IMR-90 (cell line): ENCODE measurements at regions not wholly inside any gene's neighbourhood (a gene's known extent, or its start where the extent isn't known, plus 50 kb on each side); places are given as distances from the start of the nearest gene placed in this dataset.
A peak's percentile ranks its signal among the peaks of the same experiment; 100 is the strongest.

Source experiments
- ATAC-seq: fragments of 200-7000 bp; cut with Tn5 transposase; 2 replicates; pipeline ENCODE4 v1.9.1; 2020; ENCODE audit warnings: low read depth, mild to moderate bottlenecking, moderate library complexity
- BruUV-seq: library from RNA; stranded (reverse); fragments of 400-500 nt; replicated peaks from 2 replicates; lab custom pipeline; 2021; lab: Mats Ljungman, UMichigan
- CTCF ChIA-PET: fragments of 300-600 bp; formaldehyde crosslinking; extraction: SDS; loops from one replicate; lab custom pipeline; 2021; ENCODE audit warnings: antibody characterized with exemption; lab: Yijun Ruan, JAX
- POLR2A ChIA-PET: fragments of 300-600 bp; sonication (Branson Sonifier 250); formaldehyde crosslinking; loops from one replicate; lab custom pipeline; 2022; ENCODE audit warnings: antibody characterized with exemption; ENCODE audit not compliant: unreplicated experiment; lab: Charles Lee
- DNase-seq: peaks from one replicate; pipeline ENCODE4 v3.0.0; 2013
- H2AFZ ChIP-seq: replicated peaks from 2 replicates; pipeline ENCODE3; 2013; ENCODE audit warnings: low read length, mild to moderate bottlenecking; ENCODE audit not compliant: poor library complexity
- H2AK5ac ChIP-seq: 2 replicates; pipeline ENCODE4 v1.6.1; 2013; ENCODE audit warnings: low read depth, low read length, inconsistent platforms
- H2AK9ac ChIP-seq: replicated peaks from 2 replicates; pipeline ENCODE3; 2013; ENCODE audit warnings: mild to moderate bottlenecking, low read depth, low read length, moderate library complexity; ENCODE audit not compliant: poor library complexity
- H2BK120ac ChIP-seq: 2 replicates; pipeline ENCODE4 v1.6.1; 2013; ENCODE audit warnings: low read depth, low read length, inconsistent platforms
- H2BK15ac ChIP-seq: 3 replicates; pipeline ENCODE4 v1.6.1; 2013; ENCODE audit warnings: low read depth, low read length, inconsistent platforms
- H2BK20ac ChIP-seq: 2 replicates; pipeline ENCODE4 v1.6.1; 2013; ENCODE audit warnings: low read depth, mild to moderate bottlenecking, inconsistent platforms, low read length, moderate library complexity
- H2BK5ac ChIP-seq: 2 replicates; pipeline ENCODE4 v1.6.1; 2013; ENCODE audit warnings: mild to moderate bottlenecking, low read depth, low read length, inconsistent platforms; ENCODE audit not compliant: poor library complexity, severe bottlenecking
- H3K14ac ChIP-seq: replicated peaks from 2 replicates; pipeline ENCODE4 v1.6.1; 2013; ENCODE audit warnings: low read depth, low read length, inconsistent platforms
- H3K18ac ChIP-seq: 2 replicates; pipeline ENCODE4 v1.6.1; 2013; ENCODE audit warnings: low read depth, low read length, control low read depth
- H3K23ac ChIP-seq: 2 replicates; pipeline ENCODE4 v1.6.1; 2013; ENCODE audit warnings: low read depth, low read length, inconsistent platforms
- H3K27ac ChIP-seq: 2 replicates; pipeline ENCODE4 v1.5.1; 2013; ENCODE audit warnings: mild to moderate bottlenecking, control low read depth, low read length; ENCODE audit not compliant: insufficient read depth
- H3K27me3 ChIP-seq: 2 replicates; pipeline ENCODE4 v1.6.1; 2013; ENCODE audit warnings: low read length; ENCODE audit not compliant: control insufficient read depth, insufficient read depth
- H3K36me3 ChIP-seq: 2 replicates; pipeline ENCODE4 v1.6.1; 2013; ENCODE audit warnings: low read length, mixed read lengths; ENCODE audit not compliant: control insufficient read depth, insufficient read depth
- H3K4ac ChIP-seq: 2 replicates; pipeline ENCODE4 v1.6.1; 2013; ENCODE audit warnings: low read depth, low read length, inconsistent platforms
- H3K4me1 ChIP-seq: 2 replicates; pipeline ENCODE4 v1.6.1; 2013; ENCODE audit warnings: low read length, mixed read lengths; ENCODE audit not compliant: control insufficient read depth, insufficient read depth
- H3K4me2 ChIP-seq: 2 replicates; pipeline ENCODE4 v1.6.1; 2013; ENCODE audit warnings: low read depth, mild to moderate bottlenecking, control low read depth, low read length, moderate library complexity
- H3K4me3 ChIP-seq: 2 replicates; pipeline ENCODE4 v1.5.1; 2013; ENCODE audit warnings: low read depth, mild to moderate bottlenecking, control low read depth, low read length, moderate library complexity; ENCODE audit not compliant: insufficient read depth
- H3K56ac ChIP-seq: 2 replicates; pipeline ENCODE4 v1.6.1; 2013; ENCODE audit warnings: low read length, inconsistent platforms; ENCODE audit not compliant: insufficient read depth; ENCODE audit errors: extremely low read depth
- H3K79me1 ChIP-seq, 2 experiments: 2 replicates each; pipeline ENCODE4 v1.6.1; 2013; ENCODE audit warnings: low read length in 2 of 2, inconsistent platforms in 1 of 2, low read depth in 1 of 2
- H3K9ac ChIP-seq: 2 replicates; pipeline ENCODE4 v1.6.1; 2013; ENCODE audit warnings: low read depth, low read length, control low read depth
- H3K9me1 ChIP-seq: 2 replicates; pipeline ENCODE4 v1.6.1; 2013; ENCODE audit warnings: low read length, inconsistent platforms; ENCODE audit not compliant: insufficient read depth
- H3K9me3 ChIP-seq: 2 replicates; pipeline ENCODE4 v1.6.1; 2013; ENCODE audit warnings: low read length; ENCODE audit not compliant: control insufficient read depth, insufficient read depth
- H4K20me1 ChIP-seq: 2 replicates; pipeline ENCODE4 v1.6.1; 2013; ENCODE audit warnings: low read length, inconsistent platforms; ENCODE audit not compliant: insufficient read depth
- H4K5ac ChIP-seq: 2 replicates; pipeline ENCODE4 v1.6.1; 2013; ENCODE audit warnings: mild to moderate bottlenecking, low read depth, low read length, control low read depth
- H4K8ac ChIP-seq, 2 experiments: 2 replicates each; pipeline ENCODE4 v1.6.1; 2013; ENCODE audit warnings: low read depth in 2 of 2, low read length in 2 of 2, control low read depth in 1 of 2, inconsistent platforms in 1 of 2
- H4K91ac ChIP-seq: 2 replicates; pipeline ENCODE4 v1.6.1; 2013; ENCODE audit warnings: low read depth, low read length, inconsistent platforms; ENCODE audit not compliant: insufficient read depth
- BHLHE40 ChIP-seq: fragments of 150-350 bp; IDR thresholded peaks from 2 replicates; pipeline ENCODE4 v1.6.1; 2016; ENCODE audit warnings: mild to moderate bottlenecking, low read depth, low read length
- CEBPB ChIP-seq: IDR thresholded peaks from 2 replicates; pipeline ENCODE4 v1.6.1; 2012; ENCODE audit warnings: low read depth, low read length, improper control_type of control experiment
- CHD1 ChIP-seq: IDR thresholded peaks from 2 replicates; pipeline ENCODE4 v1.6.1; 2012; ENCODE audit warnings: low read depth, low read length, improper control_type of control experiment
- FOS ChIP-seq: fragments of 150-350 bp; IDR thresholded peaks from 2 replicates; pipeline ENCODE4 v1.6.1; 2016; ENCODE audit warnings: low read depth, low read length
- MXI1 ChIP-seq: IDR thresholded peaks from 2 replicates; pipeline ENCODE4 v1.6.1; 2012; ENCODE audit warnings: low read depth, mild to moderate bottlenecking, low read length, moderate library complexity, borderline replicate concordance
- NFE2L2 ChIP-seq: fragments of 150-350 bp; IDR thresholded peaks from 2 replicates; pipeline ENCODE4 v1.6.1; 2016; ENCODE audit warnings: low read depth, mild to moderate bottlenecking, low read length
- RAD21 ChIP-seq: IDR thresholded peaks from 2 replicates; pipeline ENCODE4 v1.6.1; 2012; ENCODE audit warnings: low read length, improper control_type of control experiment
- RCOR1 ChIP-seq: IDR thresholded peaks from 2 replicates; pipeline ENCODE4 v1.6.1; 2012; ENCODE audit warnings: mild to moderate bottlenecking, low read length, improper control_type of control experiment; ENCODE audit not compliant: insufficient replicate concordance
- WGBS, 2 experiments: methylation state at CpG; one replicate each; pipeline versions ENCODE4 v1.1.5 to v1.1.7; 2013; ENCODE audit warnings: missing lambda C conversion rate in 2 of 2; ENCODE audit not compliant: insufficient read length in 1 of 2; ENCODE audit errors: extremely low coverage in 2 of 2; 5-methylcytosine and 5-hydroxymethylcytosine counted together
- dilution Hi-C: fragments of 300-500 bp; cut with HindIII; formaldehyde crosslinking; loops from one replicate; pipeline ENCODE4 v1.14.3; 2018; ENCODE audit warnings: low sequenced_read_pairs; ENCODE audit not compliant: unreplicated experiment
- in situ Hi-C: fragments of 300-500 bp; cut with MboI; formaldehyde crosslinking; loops from 3 replicates; pipeline ENCODE4 v1.14.3; 2019; ENCODE audit warnings: low sequenced_read_pairs, inconsistent platforms, mixed read lengths
- intact Hi-C: fragments of 100-400 bp; cut with micrococcal nuclease; formaldehyde crosslinking; loops from 2 replicates; pipeline ENCODE4 v1.10.0; 2022
- TF ChIP-seq, protein P1 (sequence below): conservative IDR thresholded peaks from 2 replicates; pipeline ENCODE4 v1.5.1; 2012; ENCODE audit warnings: mild to moderate bottlenecking, low read depth, low read length, improper control_type of control experiment
- TF ChIP-seq, protein P2 (sequence below): fragments of 150-350 bp; IDR thresholded peaks from 2 replicates; pipeline ENCODE4 v1.6.1; 2017; ENCODE audit warnings: mild to moderate bottlenecking, antibody characterized with exemption, low read length, low read depth
- TF ChIP-seq, protein P3 (sequence below): fragments of 150-350 bp; IDR thresholded peaks from 2 replicates; pipeline ENCODE4 v1.6.1; 2016; ENCODE audit warnings: low read depth, mild to moderate bottlenecking, low read length, moderate library complexity, borderline replicate concordance

DNA sequence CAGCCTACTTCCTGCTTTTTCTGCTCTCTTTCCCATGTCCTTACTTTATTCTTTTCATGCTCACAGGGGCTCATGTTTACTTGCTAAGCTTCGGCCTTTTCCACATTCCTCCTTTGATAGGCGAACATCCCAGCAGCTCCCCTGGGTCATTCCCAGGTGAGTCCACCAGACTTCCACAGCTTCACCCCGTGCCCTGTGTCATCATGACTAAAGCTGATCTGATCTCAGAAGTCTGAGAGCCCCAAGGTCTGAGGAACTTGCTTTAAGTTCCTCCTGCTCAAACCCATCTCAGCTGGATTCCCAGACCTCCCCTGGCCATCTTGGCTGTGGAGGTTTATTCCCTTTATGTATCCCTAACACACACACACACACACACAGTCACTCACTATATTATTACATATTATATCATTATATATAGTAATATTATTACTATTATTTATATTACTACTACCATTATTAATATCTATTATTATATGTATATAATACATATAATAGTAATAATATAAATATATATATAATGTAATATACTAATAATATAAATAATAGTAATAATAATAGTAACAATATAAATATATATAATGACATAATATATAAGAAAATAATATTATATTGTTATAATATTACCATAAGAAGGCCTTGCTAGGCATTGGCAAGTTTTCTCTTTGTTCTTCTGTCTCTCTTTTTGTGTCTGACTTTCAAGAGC lies 295.9 kb downstream of the PTEN start:
- Histone ChIP-seq H3K4me2 (no peak overlapping the region; the same call in 1 of the 2 replicates), H4K91ac (peak overlapping the region; percentile 69), H3K4me3 (no peak overlapping the region), H3K4ac (peak overlapping the region; percentile 92), H4K8ac (peak overlapping the region; percentile 74 to 79), H3K36me3 (no peaks in the 10 kb centered on the region), H2AFZ (peak overlapping the region; percentile 56), H2AK5ac (peak overlapping the region; percentile 91), H3K79me1 (peaks cover 0 to 4% of the 10 kb centered on the region in 2 experiments; a peak in 1 of 4 replicates), H3K27me3 (no peaks in the 10 kb centered on the region), H2BK15ac (peak overlapping the region; percentile 25), H3K9ac (peak overlapping the region; percentile 38), H3K14ac (peak overlapping the region; percentile 75), H2BK120ac (peak overlapping the region; percentile 98), H3K18ac (peak overlapping the region; percentile 54), H3K9me1 (peaks cover 17% of the 10 kb centered on the region), H3K23ac (peak overlapping the region; percentile 34), H4K20me1 (no peaks in the 10 kb centered on the region), H2BK5ac (peak overlapping the region; percentile 95), H2BK20ac (peak overlapping the region; percentile 93), H3K9me3 (no peaks in the 10 kb centered on the region), H3K4me1 (peaks cover 21% of the 10 kb centered on the region), H3K27ac (peak overlapping the region; percentile 97), H4K5ac (peak overlapping the region; percentile 90), H3K56ac (0 out of 2 replicates have a peak overlapping the region, but pooled peaks have one; percentile 35), H2AK9ac (peak overlapping the region; percentile 22)
- DNase-seq: no peak
- no TSS peak for BruUV-seq
- in situ Hi-C loops (no loop called here), dilution Hi-C loops (no loop called here), intact Hi-C loops (loop anchor here (5.0 to 10.0 kb wide), 2 partner anchors 187 to 396 kb away; no protein-coding TSS in a partner anchor)
- ChIA-PET CTCF (no interaction called here), POLR2A (no interaction called here)
- no peak for ATAC-seq
- 28% methylated on average over 2 of the region's 3 CpGs; no CpG with 5 or more reads in 1 of the 2 experiments for WGBS, 2 experiments
- TF ChIP-seq, protein P1, sequence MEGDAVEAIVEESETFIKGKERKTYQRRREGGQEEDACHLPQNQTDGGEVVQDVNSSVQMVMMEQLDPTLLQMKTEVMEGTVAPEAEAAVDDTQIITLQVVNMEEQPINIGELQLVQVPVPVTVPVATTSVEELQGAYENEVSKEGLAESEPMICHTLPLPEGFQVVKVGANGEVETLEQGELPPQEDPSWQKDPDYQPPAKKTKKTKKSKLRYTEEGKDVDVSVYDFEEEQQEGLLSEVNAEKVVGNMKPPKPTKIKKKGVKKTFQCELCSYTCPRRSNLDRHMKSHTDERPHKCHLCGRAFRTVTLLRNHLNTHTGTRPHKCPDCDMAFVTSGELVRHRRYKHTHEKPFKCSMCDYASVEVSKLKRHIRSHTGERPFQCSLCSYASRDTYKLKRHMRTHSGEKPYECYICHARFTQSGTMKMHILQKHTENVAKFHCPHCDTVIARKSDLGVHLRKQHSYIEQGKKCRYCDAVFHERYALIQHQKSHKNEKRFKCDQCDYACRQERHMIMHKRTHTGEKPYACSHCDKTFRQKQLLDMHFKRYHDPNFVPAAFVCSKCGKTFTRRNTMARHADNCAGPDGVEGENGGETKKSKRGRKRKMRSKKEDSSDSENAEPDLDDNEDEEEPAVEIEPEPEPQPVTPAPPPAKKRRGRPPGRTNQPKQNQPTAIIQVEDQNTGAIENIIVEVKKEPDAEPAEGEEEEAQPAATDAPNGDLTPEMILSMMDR: no peak
- TF ChIP-seq NFE2L2 (no peak), MXI1 (no peak), FOS (no peak), CEBPB (no peak), CHD1 (no peak), RCOR1 (no peak), RAD21 (no peak), BHLHE40 (no peak)
- TF ChIP-seq, protein P2, sequence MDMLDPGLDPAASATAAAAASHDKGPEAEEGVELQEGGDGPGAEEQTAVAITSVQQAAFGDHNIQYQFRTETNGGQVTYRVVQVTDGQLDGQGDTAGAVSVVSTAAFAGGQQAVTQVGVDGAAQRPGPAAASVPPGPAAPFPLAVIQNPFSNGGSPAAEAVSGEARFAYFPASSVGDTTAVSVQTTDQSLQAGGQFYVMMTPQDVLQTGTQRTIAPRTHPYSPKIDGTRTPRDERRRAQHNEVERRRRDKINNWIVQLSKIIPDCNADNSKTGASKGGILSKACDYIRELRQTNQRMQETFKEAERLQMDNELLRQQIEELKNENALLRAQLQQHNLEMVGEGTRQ: no peak
- TF ChIP-seq, protein P3, sequence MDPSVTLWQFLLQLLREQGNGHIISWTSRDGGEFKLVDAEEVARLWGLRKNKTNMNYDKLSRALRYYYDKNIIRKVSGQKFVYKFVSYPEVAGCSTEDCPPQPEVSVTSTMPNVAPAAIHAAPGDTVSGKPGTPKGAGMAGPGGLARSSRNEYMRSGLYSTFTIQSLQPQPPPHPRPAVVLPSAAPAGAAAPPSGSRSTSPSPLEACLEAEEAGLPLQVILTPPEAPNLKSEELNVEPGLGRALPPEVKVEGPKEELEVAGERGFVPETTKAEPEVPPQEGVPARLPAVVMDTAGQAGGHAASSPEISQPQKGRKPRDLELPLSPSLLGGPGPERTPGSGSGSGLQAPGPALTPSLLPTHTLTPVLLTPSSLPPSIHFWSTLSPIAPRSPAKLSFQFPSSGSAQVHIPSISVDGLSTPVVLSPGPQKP: no peak
